ENCODE measurements at regions not wholly inside any gene's neighbourhood (a gene's known extent, or its start where the extent isn't known, plus 50 kb on each side); places are given as distances from the start of the nearest gene placed in this dataset.

- Histone ChIP-seq H3K36me3 (ENCODE audit: insufficient read depth, low read length) (no peaks in the 10 kb centered on the region), H3F3A (ENCODE audit: low read depth) (no peaks in the 10 kb centered on the region), H2AFZ (ENCODE audit: low read length) (no peak overlapping the region), H3K4me1 (ENCODE audit: insufficient read depth, low read length, poor library complexity, severe bottlenecking) (no peaks in the 10 kb centered on the region), H4K20me1 (ENCODE audit: insufficient read depth, low read length, poor library complexity, severe bottlenecking) (no peaks in the 10 kb centered on the region), H3K9me2 (replicated peaks; ENCODE audit: low read depth, low read length) (no peaks in the 10 kb centered on the region), H3K27me3 (ENCODE audit: insufficient read depth, low read length, poor library complexity, severe bottlenecking) (no peaks in the 10 kb centered on the region), H3K9me3 (ENCODE audit: insufficient read depth, low read depth, low read length) (peaks cover 4% of the 10 kb centered on the region; the same call in 1 of the 2 replicates), H3K4me3 (ENCODE audit: low read length, poor library complexity, severe bottlenecking) (no peak overlapping the region), H3K9ac (ENCODE audit: low read depth, low read length, poor library complexity, severe bottlenecking) (no peak overlapping the region), H3K79me2 (ENCODE audit: insufficient read depth, low read length) (no peaks in the 10 kb centered on the region), H3K4me2 (ENCODE audit: low read depth, low read length, poor library complexity, severe bottlenecking) (no peak overlapping the region)
- no peak for TF ChIP-seq EZH2phosphoT487 (IDR thresholded peaks at IDR 0.05; ENCODE audit: borderline replicate concordance)
- no peak for TF ChIP-seq CTCF (conservative IDR thresholded peaks at IDR 0.05; ENCODE audit: low read length)
Observed at GRCh38 chr7:68425377-68425776, 1172.9 kb upstream of the AUTS2 start.

GRCh38 chr7:68429411-68430117, 1168.7 kb upstream of the AUTS2 start:
- no peak for TF ChIP-seq EZH2phosphoT487 (IDR thresholded peaks at IDR 0.05; ENCODE audit: borderline replicate concordance)
- TF ChIP-seq CTCF (conservative IDR thresholded peaks at IDR 0.05; ENCODE audit: low read length) = no peak
- no peaks in the 10 kb centered on the region for H3K79me2 ChIP-seq (ENCODE audit: insufficient read depth, low read length)
- H3K9ac ChIP-seq (ENCODE audit: low read depth, low read length, poor library complexity, severe bottlenecking) = no peak overlapping the region
- H4K20me1 ChIP-seq (ENCODE audit: insufficient read depth, low read length, poor library complexity, severe bottlenecking) = no peaks in the 10 kb centered on the region
- H3K4me2 ChIP-seq (ENCODE audit: low read depth, low read length, poor library complexity, severe bottlenecking) = no peak overlapping the region
- H3K27me3 ChIP-seq (ENCODE audit: insufficient read depth, low read length, poor library complexity, severe bottlenecking) = no peaks in the 10 kb centered on the region
- H3K9me3 ChIP-seq (ENCODE audit: insufficient read depth, low read depth, low read length) = peaks cover 8% of the 10 kb centered on the region; the same call in 1 of the 2 replicates
- no peaks in the 10 kb centered on the region for H3K36me3 ChIP-seq (ENCODE audit: insufficient read depth, low read length)
- H3K4me1 ChIP-seq (ENCODE audit: insufficient read depth, low read length, poor library complexity, severe bottlenecking) = no peaks in the 10 kb centered on the region
- H2AFZ ChIP-seq (ENCODE audit: low read length) = no peak overlapping the region
- no peaks in the 10 kb centered on the region for H3F3A ChIP-seq (ENCODE audit: low read depth)
- H3K4me3 ChIP-seq (ENCODE audit: low read length, poor library complexity, severe bottlenecking) = no peak overlapping the region
- H3K9me2 ChIP-seq (replicated peaks; ENCODE audit: low read depth, low read length) = no peaks in the 10 kb centered on the region

- no peak overlapping the region for H3K4me3 ChIP-seq (ENCODE audit: low read length, poor library complexity, severe bottlenecking)
- no peaks in the 10 kb centered on the region for H4K20me1 ChIP-seq (ENCODE audit: insufficient read depth, low read length, poor library complexity, severe bottlenecking)
- no peak overlapping the region for H3K9ac ChIP-seq (ENCODE audit: low read depth, low read length, poor library complexity, severe bottlenecking)
- H2AFZ ChIP-seq (ENCODE audit: low read length) = no peak overlapping the region
- H3K9me3 ChIP-seq (ENCODE audit: insufficient read depth, low read depth, low read length) = peaks cover 4% of the 10 kb centered on the region; the same call in 1 of the 2 replicates
- no peaks in the 10 kb centered on the region for H3F3A ChIP-seq (ENCODE audit: low read depth)
- H3K4me1 ChIP-seq (ENCODE audit: insufficient read depth, low read length, poor library complexity, severe bottlenecking) = no peaks in the 10 kb centered on the region
- no peaks in the 10 kb centered on the region for H3K79me2 ChIP-seq (ENCODE audit: insufficient read depth, low read length)
- H3K27me3 ChIP-seq (ENCODE audit: insufficient read depth, low read length, poor library complexity, severe bottlenecking) = no peaks in the 10 kb centered on the region
- no peak for TF ChIP-seq CTCF (conservative IDR thresholded peaks at IDR 0.05; ENCODE audit: low read length)
- TF ChIP-seq EZH2phosphoT487 (IDR thresholded peaks at IDR 0.05; ENCODE audit: borderline replicate concordance) = no peak
- H3K36me3 ChIP-seq (ENCODE audit: insufficient read depth, low read length) = no peaks in the 10 kb centered on the region
- H3K4me2 ChIP-seq (ENCODE audit: low read depth, low read length, poor library complexity, severe bottlenecking) = no peak overlapping the region
- H3K9me2 ChIP-seq (replicated peaks; ENCODE audit: low read depth, low read length) = no peaks in the 10 kb centered on the region
Observed at GRCh38 chr7:68432585-68432984, 1165.7 kb upstream of the AUTS2 start.
